DND-41 (cell line): ENCODE measurements at regions not wholly inside any gene's neighbourhood (a gene's known extent, or its start where the extent isn't known, plus 50 kb on each side); places are given as distances from the start of the nearest gene placed in this dataset.

Experiments
- CTCF ChIP-seq: IDR thresholded peaks from 2 replicates; pipeline ENCODE4 v1.5.1; 2012; ENCODE audit warnings: borderline replicate concordance, low read length, moderate library complexity, mild to moderate bottlenecking; ENCODE audit not compliant: poor library complexity, severe bottlenecking; ENCODE audit errors: extremely low read depth
- EZH2 ChIP-seq: IDR thresholded peaks from 3 replicates; pipeline ENCODE4 v1.6.1; 2012; ENCODE audit warnings: borderline replicate concordance, low read depth, mild to moderate bottlenecking, moderate library complexity, low read length, inconsistent platforms; ENCODE audit not compliant: severe bottlenecking

- no peak for TF ChIP-seq CTCF
- TF ChIP-seq EZH2: no peak
Measured at GRCh38 chr3:81013360-81013759, 748.1 kb downstream of the GBE1 start.
